ENCODE measurements at regions not wholly inside any gene's neighbourhood (a gene's known extent, or its start where the extent isn't known, plus 50 kb on each side); places are given as distances from the start of the nearest gene placed in this dataset.

GRCh38 chr14:85085981-85086380, 444.0 kb upstream of the FLRT2 start:
- Histone ChIP-seq H3K4me1 (ENCODE audit: low read depth, poor library complexity, severe bottlenecking) (no peaks in the 10 kb centered on the region), H2AFZ (ENCODE audit: low read depth) (no peak overlapping the region), H3K9ac (no peak overlapping the region), H3K27me3 (ENCODE audit: insufficient read depth, low read depth) (no peaks in the 10 kb centered on the region), H4K20me1 (ENCODE audit: insufficient read depth) (no peaks in the 10 kb centered on the region), H3K4me2 (no peak overlapping the region), H3K27ac (no peak overlapping the region), H3K4me3 (IDR thresholded peaks at IDR 0.05; ENCODE audit: insufficient read depth, low read depth, low read length) (no peak overlapping the region), H3K79me2 (ENCODE audit: insufficient read depth, low read depth) (no peaks in the 10 kb centered on the region), H3K36me3 (ENCODE audit: insufficient read depth) (no peaks in the 10 kb centered on the region)
- TF ChIP-seq CTCF (conservative IDR thresholded peaks at IDR 0.05; ENCODE audit: low read depth, low read length): no peak

GRCh38 chr14:85087201-85087600, 442.7 kb upstream of the FLRT2 start:
- no peak for TF ChIP-seq CTCF (conservative IDR thresholded peaks at IDR 0.05; ENCODE audit: low read depth, low read length)
- no peaks in the 10 kb centered on the region for H3K36me3 ChIP-seq (ENCODE audit: insufficient read depth)
- no peaks in the 10 kb centered on the region for H4K20me1 ChIP-seq (ENCODE audit: insufficient read depth)
- H3K27ac ChIP-seq: no peak overlapping the region
- no peaks in the 10 kb centered on the region for H3K27me3 ChIP-seq (ENCODE audit: insufficient read depth, low read depth)
- no peaks in the 10 kb centered on the region for H3K79me2 ChIP-seq (ENCODE audit: insufficient read depth, low read depth)
- no peaks in the 10 kb centered on the region for H3K4me1 ChIP-seq (ENCODE audit: low read depth, poor library complexity, severe bottlenecking)
- H2AFZ ChIP-seq (ENCODE audit: low read depth): no peak overlapping the region
- H3K4me2 ChIP-seq: no peak overlapping the region
- no peak overlapping the region for H3K4me3 ChIP-seq (IDR thresholded peaks at IDR 0.05; ENCODE audit: insufficient read depth, low read depth, low read length)
- no peak overlapping the region for H3K9ac ChIP-seq

GRCh38 chr14:85088192-85088591, 441.8 kb upstream of the FLRT2 start:
- no peaks in the 10 kb centered on the region for H4K20me1 ChIP-seq (ENCODE audit: insufficient read depth)
- no peaks in the 10 kb centered on the region for H3K4me1 ChIP-seq (ENCODE audit: low read depth, poor library complexity, severe bottlenecking)
- no peak overlapping the region for H3K4me3 ChIP-seq (IDR thresholded peaks at IDR 0.05; ENCODE audit: insufficient read depth, low read depth, low read length)
- H3K4me2 ChIP-seq: no peak overlapping the region
- no peaks in the 10 kb centered on the region for H3K27me3 ChIP-seq (ENCODE audit: insufficient read depth, low read depth)
- no peak overlapping the region for H3K27ac ChIP-seq
- no peak overlapping the region for H2AFZ ChIP-seq (ENCODE audit: low read depth)
- no peak overlapping the region for H3K9ac ChIP-seq
- no peak for TF ChIP-seq CTCF (conservative IDR thresholded peaks at IDR 0.05; ENCODE audit: low read depth, low read length)
- H3K36me3 ChIP-seq (ENCODE audit: insufficient read depth): no peaks in the 10 kb centered on the region
- no peaks in the 10 kb centered on the region for H3K79me2 ChIP-seq (ENCODE audit: insufficient read depth, low read depth)

GRCh38 chr14:85090681-85091080, 439.3 kb upstream of the FLRT2 start:
- no peak overlapping the region for H3K4me2 ChIP-seq
- no peaks in the 10 kb centered on the region for H4K20me1 ChIP-seq (ENCODE audit: insufficient read depth)
- no peaks in the 10 kb centered on the region for H3K27me3 ChIP-seq (ENCODE audit: insufficient read depth, low read depth)
- H3K9ac ChIP-seq: no peak overlapping the region
- no peak overlapping the region for H3K4me3 ChIP-seq (IDR thresholded peaks at IDR 0.05; ENCODE audit: insufficient read depth, low read depth, low read length)
- no peaks in the 10 kb centered on the region for H3K79me2 ChIP-seq (ENCODE audit: insufficient read depth, low read depth)
- no peak overlapping the region for H3K27ac ChIP-seq
- H2AFZ ChIP-seq (ENCODE audit: low read depth): no peak overlapping the region
- no peaks in the 10 kb centered on the region for H3K36me3 ChIP-seq (ENCODE audit: insufficient read depth)
- no peaks in the 10 kb centered on the region for H3K4me1 ChIP-seq (ENCODE audit: low read depth, poor library complexity, severe bottlenecking)
- no peak for TF ChIP-seq CTCF (conservative IDR thresholded peaks at IDR 0.05; ENCODE audit: low read depth, low read length)
